IMR-90 (cell line): ENCODE measurements at regions not wholly inside any gene's neighbourhood (a gene's known extent, or its start where the extent isn't known, plus 50 kb on each side); places are given as distances from the start of the nearest gene placed in this dataset.

Experiments
- ATAC-seq: fragments of 200-7000 bp; cut with Tn5 transposase; 2 replicates; pipeline ENCODE4 v1.9.1; 2020; ENCODE audit warnings: low read depth, mild to moderate bottlenecking, moderate library complexity
- BruUV-seq: library from RNA; stranded (reverse); fragments of 400-500 nt; replicated peaks from 2 replicates; lab custom pipeline; 2021; lab: Mats Ljungman, UMichigan
- CTCF ChIA-PET: fragments of 300-600 bp; formaldehyde crosslinking; extraction: SDS; loops from one replicate; lab custom pipeline; 2021; ENCODE audit warnings: antibody characterized with exemption; lab: Yijun Ruan, JAX
- POLR2A ChIA-PET: fragments of 300-600 bp; sonication (Branson Sonifier 250); formaldehyde crosslinking; loops from one replicate; lab custom pipeline; 2022; ENCODE audit warnings: antibody characterized with exemption; ENCODE audit not compliant: unreplicated experiment; lab: Charles Lee
- DNase-seq: peaks from one replicate; pipeline ENCODE4 v3.0.0; 2013
- H2AFZ ChIP-seq: replicated peaks from 2 replicates; pipeline ENCODE3; 2013; ENCODE audit warnings: low read length, mild to moderate bottlenecking; ENCODE audit not compliant: poor library complexity
- H2AK5ac ChIP-seq: 2 replicates; pipeline ENCODE4 v1.6.1; 2013; ENCODE audit warnings: low read depth, low read length, inconsistent platforms
- H2AK9ac ChIP-seq: replicated peaks from 2 replicates; pipeline ENCODE3; 2013; ENCODE audit warnings: mild to moderate bottlenecking, low read depth, low read length, moderate library complexity; ENCODE audit not compliant: poor library complexity
- H2BK120ac ChIP-seq: 2 replicates; pipeline ENCODE4 v1.6.1; 2013; ENCODE audit warnings: low read depth, low read length, inconsistent platforms
- H2BK15ac ChIP-seq: 3 replicates; pipeline ENCODE4 v1.6.1; 2013; ENCODE audit warnings: low read depth, low read length, inconsistent platforms
- H2BK20ac ChIP-seq: 2 replicates; pipeline ENCODE4 v1.6.1; 2013; ENCODE audit warnings: low read depth, mild to moderate bottlenecking, inconsistent platforms, low read length, moderate library complexity
- H2BK5ac ChIP-seq: 2 replicates; pipeline ENCODE4 v1.6.1; 2013; ENCODE audit warnings: mild to moderate bottlenecking, low read depth, low read length, inconsistent platforms; ENCODE audit not compliant: poor library complexity, severe bottlenecking
- H3K14ac ChIP-seq: replicated peaks from 2 replicates; pipeline ENCODE4 v1.6.1; 2013; ENCODE audit warnings: low read depth, low read length, inconsistent platforms
- H3K18ac ChIP-seq: 2 replicates; pipeline ENCODE4 v1.6.1; 2013; ENCODE audit warnings: low read depth, low read length, control low read depth
- H3K23ac ChIP-seq: 2 replicates; pipeline ENCODE4 v1.6.1; 2013; ENCODE audit warnings: low read depth, low read length, inconsistent platforms
- H3K27ac ChIP-seq: 2 replicates; pipeline ENCODE4 v1.5.1; 2013; ENCODE audit warnings: mild to moderate bottlenecking, control low read depth, low read length; ENCODE audit not compliant: insufficient read depth
- H3K27me3 ChIP-seq: 2 replicates; pipeline ENCODE4 v1.6.1; 2013; ENCODE audit warnings: low read length; ENCODE audit not compliant: control insufficient read depth, insufficient read depth
- H3K36me3 ChIP-seq: 2 replicates; pipeline ENCODE4 v1.6.1; 2013; ENCODE audit warnings: low read length, mixed read lengths; ENCODE audit not compliant: control insufficient read depth, insufficient read depth
- H3K4ac ChIP-seq: 2 replicates; pipeline ENCODE4 v1.6.1; 2013; ENCODE audit warnings: low read depth, low read length, inconsistent platforms
- H3K4me1 ChIP-seq: 2 replicates; pipeline ENCODE4 v1.6.1; 2013; ENCODE audit warnings: low read length, mixed read lengths; ENCODE audit not compliant: control insufficient read depth, insufficient read depth
- H3K4me2 ChIP-seq: 2 replicates; pipeline ENCODE4 v1.6.1; 2013; ENCODE audit warnings: low read depth, mild to moderate bottlenecking, control low read depth, low read length, moderate library complexity
- H3K4me3 ChIP-seq: 2 replicates; pipeline ENCODE4 v1.5.1; 2013; ENCODE audit warnings: low read depth, mild to moderate bottlenecking, control low read depth, low read length, moderate library complexity; ENCODE audit not compliant: insufficient read depth
- H3K56ac ChIP-seq: 2 replicates; pipeline ENCODE4 v1.6.1; 2013; ENCODE audit warnings: low read length, inconsistent platforms; ENCODE audit not compliant: insufficient read depth; ENCODE audit errors: extremely low read depth
- H3K79me1 ChIP-seq, 2 experiments: 2 replicates each; pipeline ENCODE4 v1.6.1; 2013; ENCODE audit warnings: low read length in 2 of 2, inconsistent platforms in 1 of 2, low read depth in 1 of 2
- H3K9ac ChIP-seq: 2 replicates; pipeline ENCODE4 v1.6.1; 2013; ENCODE audit warnings: low read depth, low read length, control low read depth
- H3K9me1 ChIP-seq: 2 replicates; pipeline ENCODE4 v1.6.1; 2013; ENCODE audit warnings: low read length, inconsistent platforms; ENCODE audit not compliant: insufficient read depth
- H3K9me3 ChIP-seq: 2 replicates; pipeline ENCODE4 v1.6.1; 2013; ENCODE audit warnings: low read length; ENCODE audit not compliant: control insufficient read depth, insufficient read depth
- H4K20me1 ChIP-seq: 2 replicates; pipeline ENCODE4 v1.6.1; 2013; ENCODE audit warnings: low read length, inconsistent platforms; ENCODE audit not compliant: insufficient read depth
- H4K5ac ChIP-seq: 2 replicates; pipeline ENCODE4 v1.6.1; 2013; ENCODE audit warnings: mild to moderate bottlenecking, low read depth, low read length, control low read depth
- H4K8ac ChIP-seq, 2 experiments: 2 replicates each; pipeline ENCODE4 v1.6.1; 2013; ENCODE audit warnings: low read depth in 2 of 2, low read length in 2 of 2, control low read depth in 1 of 2, inconsistent platforms in 1 of 2
- H4K91ac ChIP-seq: 2 replicates; pipeline ENCODE4 v1.6.1; 2013; ENCODE audit warnings: low read depth, low read length, inconsistent platforms; ENCODE audit not compliant: insufficient read depth
- BHLHE40 ChIP-seq: fragments of 150-350 bp; IDR thresholded peaks from 2 replicates; pipeline ENCODE4 v1.6.1; 2016; ENCODE audit warnings: mild to moderate bottlenecking, low read depth, low read length
- CEBPB ChIP-seq: IDR thresholded peaks from 2 replicates; pipeline ENCODE4 v1.6.1; 2012; ENCODE audit warnings: low read depth, low read length, improper control_type of control experiment
- CHD1 ChIP-seq: IDR thresholded peaks from 2 replicates; pipeline ENCODE4 v1.6.1; 2012; ENCODE audit warnings: low read depth, low read length, improper control_type of control experiment
- FOS ChIP-seq: fragments of 150-350 bp; IDR thresholded peaks from 2 replicates; pipeline ENCODE4 v1.6.1; 2016; ENCODE audit warnings: low read depth, low read length
- MAFK ChIP-seq: IDR thresholded peaks from 2 replicates; pipeline ENCODE4 v1.6.1; 2012; ENCODE audit warnings: low read depth, low read length, improper control_type of control experiment
- MAZ ChIP-seq: IDR thresholded peaks from 2 replicates; pipeline ENCODE4 v1.6.1; 2012; ENCODE audit warnings: low read depth, mild to moderate bottlenecking, low read length, improper control_type of control experiment, moderate library complexity, borderline replicate concordance
- MXI1 ChIP-seq: IDR thresholded peaks from 2 replicates; pipeline ENCODE4 v1.6.1; 2012; ENCODE audit warnings: low read depth, mild to moderate bottlenecking, low read length, moderate library complexity, borderline replicate concordance
- NFE2L2 ChIP-seq: fragments of 150-350 bp; IDR thresholded peaks from 2 replicates; pipeline ENCODE4 v1.6.1; 2016; ENCODE audit warnings: low read depth, mild to moderate bottlenecking, low read length
- POLR2A ChIP-seq: IDR thresholded peaks from 2 replicates; pipeline ENCODE4 v1.6.1; 2012; ENCODE audit warnings: mild to moderate bottlenecking, low read depth, low read length
- RAD21 ChIP-seq: IDR thresholded peaks from 2 replicates; pipeline ENCODE4 v1.6.1; 2012; ENCODE audit warnings: low read length, improper control_type of control experiment
- RCOR1 ChIP-seq: IDR thresholded peaks from 2 replicates; pipeline ENCODE4 v1.6.1; 2012; ENCODE audit warnings: mild to moderate bottlenecking, low read length, improper control_type of control experiment; ENCODE audit not compliant: insufficient replicate concordance
- SMC3 ChIP-seq: fragments of 150-350 bp; IDR thresholded peaks from 2 replicates; pipeline ENCODE4 v1.6.1; 2016; ENCODE audit warnings: low read depth, mild to moderate bottlenecking, antibody characterized with exemption, low read length, moderate library complexity
- WGBS, 2 experiments: methylation state at CpG; one replicate each; pipeline versions ENCODE4 v1.1.5 to v1.1.7; 2013; ENCODE audit warnings: missing lambda C conversion rate in 2 of 2; ENCODE audit not compliant: insufficient read length in 1 of 2; ENCODE audit errors: extremely low coverage in 2 of 2; 5-methylcytosine and 5-hydroxymethylcytosine counted together
- dilution Hi-C: fragments of 300-500 bp; cut with HindIII; formaldehyde crosslinking; loops from one replicate; pipeline ENCODE4 v1.14.3; 2018; ENCODE audit warnings: low sequenced_read_pairs; ENCODE audit not compliant: unreplicated experiment
- in situ Hi-C: fragments of 300-500 bp; cut with MboI; formaldehyde crosslinking; loops from 3 replicates; pipeline ENCODE4 v1.14.3; 2019; ENCODE audit warnings: low sequenced_read_pairs, inconsistent platforms, mixed read lengths
- intact Hi-C: fragments of 100-400 bp; cut with micrococcal nuclease; formaldehyde crosslinking; loops from 2 replicates; pipeline ENCODE4 v1.10.0; 2022
- TF ChIP-seq, protein P1 (sequence below): conservative IDR thresholded peaks from 2 replicates; pipeline ENCODE4 v1.5.1; 2012; ENCODE audit warnings: mild to moderate bottlenecking, low read depth, low read length, improper control_type of control experiment
- TF ChIP-seq, protein P2 (sequence below): fragments of 150-350 bp; IDR thresholded peaks from 2 replicates; pipeline ENCODE4 v1.6.1; 2017; ENCODE audit warnings: mild to moderate bottlenecking, antibody characterized with exemption, low read length, low read depth
- TF ChIP-seq, protein P3 (sequence below): fragments of 150-350 bp; IDR thresholded peaks from 2 replicates; pipeline ENCODE4 v1.6.1; 2016; ENCODE audit warnings: low read depth, mild to moderate bottlenecking, low read length, moderate library complexity, borderline replicate concordance

DNA sequence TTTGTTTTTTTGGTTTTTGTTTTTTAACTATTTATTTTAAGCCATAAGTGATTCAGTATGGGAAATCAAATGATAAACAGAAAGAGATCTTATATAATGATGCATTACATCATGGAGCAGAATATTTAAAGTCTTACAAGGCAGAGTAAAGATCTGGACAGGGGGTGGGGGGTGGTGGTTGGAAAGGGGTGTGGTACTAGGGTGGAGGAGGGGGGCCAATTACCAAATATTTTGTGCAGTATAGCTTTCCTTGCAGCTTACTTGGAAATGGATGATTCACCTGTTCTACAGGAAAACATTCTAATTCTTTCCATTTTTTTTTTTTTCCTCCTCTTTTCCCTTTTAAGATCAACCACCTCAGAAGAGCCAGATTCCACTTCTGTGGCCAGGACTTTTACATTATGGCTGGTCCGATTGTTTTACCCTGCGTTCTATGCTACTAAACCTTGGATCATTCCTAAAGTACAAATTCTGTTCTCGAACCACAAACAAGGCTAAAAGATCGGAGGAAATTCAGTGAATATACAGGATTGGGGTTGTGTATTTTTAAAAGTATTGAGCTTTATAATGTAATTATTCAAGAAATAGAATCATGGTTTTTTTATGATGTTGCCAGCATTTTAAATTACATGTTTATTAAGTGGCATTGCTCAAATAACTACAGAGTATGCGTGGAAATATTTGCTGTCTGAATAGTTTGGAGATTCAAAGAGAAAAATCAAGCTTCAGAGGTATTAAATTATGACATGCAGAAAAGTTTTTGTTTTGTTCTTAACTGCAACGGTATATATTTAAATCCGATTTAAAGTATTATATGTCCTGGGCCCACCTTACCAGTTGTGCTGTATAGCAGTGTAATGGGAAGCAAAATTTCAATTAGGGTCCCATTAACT lies 859.5 kb downstream of the USP25 start:
- CTCF ChIA-PET, result interaction anchor here (0.7 kb wide), 1 partner anchor 157 kb away, joined by 6 read pairs; no protein-coding TSS in a partner anchor
- TF ChIP-seq, protein P1, sequence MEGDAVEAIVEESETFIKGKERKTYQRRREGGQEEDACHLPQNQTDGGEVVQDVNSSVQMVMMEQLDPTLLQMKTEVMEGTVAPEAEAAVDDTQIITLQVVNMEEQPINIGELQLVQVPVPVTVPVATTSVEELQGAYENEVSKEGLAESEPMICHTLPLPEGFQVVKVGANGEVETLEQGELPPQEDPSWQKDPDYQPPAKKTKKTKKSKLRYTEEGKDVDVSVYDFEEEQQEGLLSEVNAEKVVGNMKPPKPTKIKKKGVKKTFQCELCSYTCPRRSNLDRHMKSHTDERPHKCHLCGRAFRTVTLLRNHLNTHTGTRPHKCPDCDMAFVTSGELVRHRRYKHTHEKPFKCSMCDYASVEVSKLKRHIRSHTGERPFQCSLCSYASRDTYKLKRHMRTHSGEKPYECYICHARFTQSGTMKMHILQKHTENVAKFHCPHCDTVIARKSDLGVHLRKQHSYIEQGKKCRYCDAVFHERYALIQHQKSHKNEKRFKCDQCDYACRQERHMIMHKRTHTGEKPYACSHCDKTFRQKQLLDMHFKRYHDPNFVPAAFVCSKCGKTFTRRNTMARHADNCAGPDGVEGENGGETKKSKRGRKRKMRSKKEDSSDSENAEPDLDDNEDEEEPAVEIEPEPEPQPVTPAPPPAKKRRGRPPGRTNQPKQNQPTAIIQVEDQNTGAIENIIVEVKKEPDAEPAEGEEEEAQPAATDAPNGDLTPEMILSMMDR, result no peak
- TF ChIP-seq NFE2L2, result no peak
- TF ChIP-seq, protein P2, sequence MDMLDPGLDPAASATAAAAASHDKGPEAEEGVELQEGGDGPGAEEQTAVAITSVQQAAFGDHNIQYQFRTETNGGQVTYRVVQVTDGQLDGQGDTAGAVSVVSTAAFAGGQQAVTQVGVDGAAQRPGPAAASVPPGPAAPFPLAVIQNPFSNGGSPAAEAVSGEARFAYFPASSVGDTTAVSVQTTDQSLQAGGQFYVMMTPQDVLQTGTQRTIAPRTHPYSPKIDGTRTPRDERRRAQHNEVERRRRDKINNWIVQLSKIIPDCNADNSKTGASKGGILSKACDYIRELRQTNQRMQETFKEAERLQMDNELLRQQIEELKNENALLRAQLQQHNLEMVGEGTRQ, result no peak
- no peak for TF ChIP-seq POLR2A
- TF ChIP-seq, protein P3, sequence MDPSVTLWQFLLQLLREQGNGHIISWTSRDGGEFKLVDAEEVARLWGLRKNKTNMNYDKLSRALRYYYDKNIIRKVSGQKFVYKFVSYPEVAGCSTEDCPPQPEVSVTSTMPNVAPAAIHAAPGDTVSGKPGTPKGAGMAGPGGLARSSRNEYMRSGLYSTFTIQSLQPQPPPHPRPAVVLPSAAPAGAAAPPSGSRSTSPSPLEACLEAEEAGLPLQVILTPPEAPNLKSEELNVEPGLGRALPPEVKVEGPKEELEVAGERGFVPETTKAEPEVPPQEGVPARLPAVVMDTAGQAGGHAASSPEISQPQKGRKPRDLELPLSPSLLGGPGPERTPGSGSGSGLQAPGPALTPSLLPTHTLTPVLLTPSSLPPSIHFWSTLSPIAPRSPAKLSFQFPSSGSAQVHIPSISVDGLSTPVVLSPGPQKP, result no peak
- no peak for TF ChIP-seq MAZ
- no peak for TF ChIP-seq SMC3
- no peak for TF ChIP-seq BHLHE40
- TF ChIP-seq FOS, result no peak
- no peak for TF ChIP-seq CHD1
- TF ChIP-seq CEBPB, result no peak
- no peak for TF ChIP-seq RCOR1
- TF ChIP-seq MAFK, result no peak
- no peak for TF ChIP-seq RAD21
- no peak for TF ChIP-seq MXI1

More for the DNA sequence above, 859.5 kb downstream of the USP25 start:
- no peak overlapping the region for H3K56ac ChIP-seq
- no peak overlapping the region for H2BK20ac ChIP-seq
- no peak overlapping the region for H3K4me2 ChIP-seq
- dilution Hi-C loops (no loop called here), intact Hi-C loops (loop anchor here (5.0 kb wide), 2 partner anchors 57 to 167 kb away; no protein-coding TSS in a partner anchor), in situ Hi-C loops (no loop called here)
- H3K27me3 ChIP-seq, result no peaks in the 10 kb centered on the region
- no peak overlapping the region for H3K27ac ChIP-seq
- no peak overlapping the region for H2BK5ac ChIP-seq
- peaks cover 6% of the 10 kb centered on the region; the same call in 1 of the 2 replicates for H3K4me1 ChIP-seq
- H4K8ac ChIP-seq, result no peak overlapping the region
- no peak overlapping the region for H3K4ac ChIP-seq
- no TSS peak for BruUV-seq
- no peak overlapping the region for H3K9ac ChIP-seq
- H3K14ac ChIP-seq, result no peak overlapping the region
- no peak overlapping the region for H2BK15ac ChIP-seq
- H3K36me3 ChIP-seq, result no peaks in the 10 kb centered on the region
- no peaks in the 10 kb centered on the region for H4K20me1 ChIP-seq
- no peak overlapping the region for H3K23ac ChIP-seq
- no peaks in the 10 kb centered on the region for H3K9me3 ChIP-seq
- no peak overlapping the region for H2AK5ac ChIP-seq
- POLR2A ChIA-PET, result no interaction called here
- H4K91ac ChIP-seq, result no peak overlapping the region
- no peak for ATAC-seq
- no peaks in the 10 kb centered on the region for H3K9me1 ChIP-seq
- H3K18ac ChIP-seq, result no peak overlapping the region
- H2AFZ ChIP-seq, result no peak overlapping the region
- H3K79me1 ChIP-seq, result no peaks in the 10 kb centered on the region
- no peak for DNase-seq
- no peak overlapping the region for H2AK9ac ChIP-seq
- H2BK120ac ChIP-seq, result no peak overlapping the region
- WGBS, 2 experiments, result no CpG with 5 or more reads among the region's 7 CpGs
- H4K5ac ChIP-seq, result no peak overlapping the region
- no peak overlapping the region for H3K4me3 ChIP-seq
